Lower leg skin (tissue), 4 donors: ENCODE measurements at regions not wholly inside any gene's neighbourhood (a gene's known extent, or its start where the extent isn't known, plus 50 kb on each side); places are given as distances from the start of the nearest gene placed in this dataset.

Experiments used
- DNase-seq, 2 donors: peaks; one replicate each; pipeline ENCODE4 v3.0.0-alpha.2; 2019; ENCODE audit warnings: low spot score in 2 of 2
- H3K4me3 ChIP-seq: fragments of 200-600 bp; sonication (generic); 2 replicates; pipeline ENCODE4 v1.5.1; 2017; ENCODE audit warnings: mild to moderate bottlenecking, low read depth; ENCODE audit not compliant: poor library complexity, severe bottlenecking
- POLR2A ChIP-seq, 2 donors: fragments of 450-650 bp; IDR thresholded peaks; one replicate each; pipeline ENCODE4 v1.6.1; 2016 to 2017; ENCODE audit warnings: antibody characterized with exemption in 2 of 2, mild to moderate bottlenecking in 1 of 2, moderate library complexity in 1 of 2
- WGBS, 2 donors: methylation state at CpG; one replicate each; pipeline ENCODE4 v1.1.5; 2018; 5-methylcytosine and 5-hydroxymethylcytosine counted together
- intact Hi-C: fragments of 100-400 bp; cut with DNase I; formaldehyde crosslinking; loops from one replicate; pipeline ENCODE4 v1.15.0; 2023; ENCODE audit warnings: low total_unique reads
- TF ChIP-seq, protein P1 (sequence below), 3 donors: fragments of 450-650 bp; IDR thresholded peaks; one replicate each; pipeline ENCODE4 v1.5.1; 2016; ENCODE audit warnings: antibody characterized with exemption in 3 of 3, mild to moderate bottlenecking in 3 of 3, moderate library complexity in 2 of 3

DNA sequence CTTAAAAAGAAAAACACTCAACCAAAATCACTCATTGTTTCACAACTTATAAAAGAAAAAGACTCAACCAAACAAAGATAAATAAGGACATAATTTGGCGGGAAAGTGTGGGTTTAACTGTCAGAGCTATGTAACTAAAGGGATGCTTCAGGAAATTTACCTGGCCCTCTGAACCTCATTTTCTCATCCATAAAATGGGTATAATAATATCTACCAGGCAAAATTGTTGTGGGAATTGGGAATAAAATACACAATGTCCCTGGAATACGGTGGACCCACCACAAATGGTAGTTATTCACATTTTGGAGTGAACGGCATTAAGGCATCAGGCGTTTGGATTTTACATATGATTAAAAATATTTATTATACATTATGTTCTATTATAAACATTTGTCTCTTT lies 228.5 kb upstream of the ANKRD55 start:
- no peak for DNase-seq
- no peak for TF ChIP-seq POLR2A (IDR thresholded peaks at IDR 0.05)
- TF ChIP-seq, protein P1, sequence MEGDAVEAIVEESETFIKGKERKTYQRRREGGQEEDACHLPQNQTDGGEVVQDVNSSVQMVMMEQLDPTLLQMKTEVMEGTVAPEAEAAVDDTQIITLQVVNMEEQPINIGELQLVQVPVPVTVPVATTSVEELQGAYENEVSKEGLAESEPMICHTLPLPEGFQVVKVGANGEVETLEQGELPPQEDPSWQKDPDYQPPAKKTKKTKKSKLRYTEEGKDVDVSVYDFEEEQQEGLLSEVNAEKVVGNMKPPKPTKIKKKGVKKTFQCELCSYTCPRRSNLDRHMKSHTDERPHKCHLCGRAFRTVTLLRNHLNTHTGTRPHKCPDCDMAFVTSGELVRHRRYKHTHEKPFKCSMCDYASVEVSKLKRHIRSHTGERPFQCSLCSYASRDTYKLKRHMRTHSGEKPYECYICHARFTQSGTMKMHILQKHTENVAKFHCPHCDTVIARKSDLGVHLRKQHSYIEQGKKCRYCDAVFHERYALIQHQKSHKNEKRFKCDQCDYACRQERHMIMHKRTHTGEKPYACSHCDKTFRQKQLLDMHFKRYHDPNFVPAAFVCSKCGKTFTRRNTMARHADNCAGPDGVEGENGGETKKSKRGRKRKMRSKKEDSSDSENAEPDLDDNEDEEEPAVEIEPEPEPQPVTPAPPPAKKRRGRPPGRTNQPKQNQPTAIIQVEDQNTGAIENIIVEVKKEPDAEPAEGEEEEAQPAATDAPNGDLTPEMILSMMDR (IDR thresholded peaks at IDR 0.05): no peak
- intact Hi-C loops: no loop called here

GRCh38 chr5:56460681-56461191 lies 227.6 kb upstream of the ANKRD55 start:
- peak in 1 of 2 donors; percentile 11 for DNase-seq
- intact Hi-C loops: no loop called here
- WGBS, 2 donors: 29 to 36% methylated on average over 5 of the region's 5 CpGs
- H3K4me3 ChIP-seq: no peak overlapping the region
- TF ChIP-seq, protein P1 (IDR thresholded peaks at IDR 0.05): no peak
- no peak for TF ChIP-seq POLR2A (IDR thresholded peaks at IDR 0.05)

More for the DNA sequence above, 228.5 kb upstream of the ANKRD55 start:
- 85 to 98% methylated on average over 4 of the region's 4 CpGs for WGBS, 2 donors
- H3K4me3 ChIP-seq: no peak overlapping the region

DNA sequence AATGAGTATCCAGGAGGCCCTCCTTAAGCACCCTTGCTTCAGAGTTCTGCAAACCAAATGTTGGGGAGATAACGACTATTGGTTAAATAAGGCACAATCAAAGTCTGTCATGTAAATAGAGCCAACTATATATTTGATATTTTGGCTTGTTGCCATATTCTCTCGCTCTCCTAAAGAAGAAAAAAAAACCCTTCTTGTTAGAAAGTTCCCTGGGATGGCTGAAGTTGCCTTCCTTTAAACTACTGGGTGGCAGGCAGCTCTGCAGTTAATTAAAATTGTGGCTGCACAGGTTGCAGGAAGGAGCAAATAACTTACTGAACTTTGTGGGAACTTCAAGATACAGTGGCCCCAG lies 227.0 kb upstream of the ANKRD55 start:
- TF ChIP-seq, protein P1 (IDR thresholded peaks at IDR 0.05): no peak
- TF ChIP-seq POLR2A (IDR thresholded peaks at IDR 0.05): no peak
- DNase-seq: no peak
- no peak overlapping the region for H3K4me3 ChIP-seq
- intact Hi-C loops: no loop called here
- WGBS, 2 donors: 45% methylated on average over 2 of the region's 2 CpGs

GRCh38 chr5:56459394-56460194 lies 226.5 kb upstream of the ANKRD55 start:
- DNase-seq: no peak
- 61 to 62% methylated on average over 6 of the region's 6 CpGs for WGBS, 2 donors
- no peak overlapping the region for H3K4me3 ChIP-seq
- TF ChIP-seq POLR2A (IDR thresholded peaks at IDR 0.05): no peak
- TF ChIP-seq, protein P1 (IDR thresholded peaks at IDR 0.05): no peak
- intact Hi-C loops: no loop called here

DNA sequence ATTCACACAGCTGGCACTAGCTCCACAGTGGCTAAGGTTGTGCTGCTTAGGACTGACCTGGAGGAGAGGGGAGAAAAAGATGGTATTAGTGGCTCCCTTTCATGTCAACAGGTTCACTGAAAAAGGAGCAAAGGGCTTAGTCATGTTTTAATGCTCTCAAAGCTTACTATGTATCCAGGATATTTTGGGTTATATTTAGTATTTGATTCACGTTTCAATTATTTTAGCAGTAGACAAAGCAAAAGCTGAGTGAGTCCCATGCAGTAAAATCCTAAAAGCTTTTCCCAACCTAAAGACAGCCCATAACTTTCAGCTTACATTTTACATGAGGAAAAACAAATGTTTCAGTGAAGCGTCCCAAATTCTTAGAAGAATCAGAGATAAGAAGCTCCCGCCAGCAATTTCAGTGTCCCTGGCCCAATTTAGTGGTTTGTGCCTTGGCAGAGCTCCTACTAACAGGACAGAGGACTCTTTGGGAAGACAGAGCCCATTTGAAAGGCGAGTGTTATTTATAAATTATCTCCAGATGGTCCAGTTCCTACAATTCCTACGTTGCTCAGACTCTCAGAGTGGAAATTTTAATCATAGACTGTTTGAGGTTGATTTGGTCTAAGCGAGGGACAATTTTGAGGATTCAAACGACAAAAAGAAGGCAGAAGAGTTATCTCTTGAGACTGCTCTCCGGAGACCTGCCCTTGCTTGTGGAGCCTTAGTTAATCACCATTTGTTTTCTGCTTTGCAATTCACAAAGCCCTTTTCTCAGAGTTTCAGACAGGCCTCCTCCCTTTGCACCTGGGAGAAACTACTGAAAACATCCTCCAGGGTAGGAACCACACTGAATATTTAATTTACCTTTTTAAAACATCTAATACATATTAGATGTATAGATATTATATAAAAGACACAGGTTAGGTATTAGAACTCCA lies 225.0 kb upstream of the ANKRD55 start:
- intact Hi-C loops: no loop called here
- TF ChIP-seq POLR2A (IDR thresholded peaks at IDR 0.05): no peak
- TF ChIP-seq, protein P1 (IDR thresholded peaks at IDR 0.05): no peak
- H3K4me3 ChIP-seq: no peak overlapping the region
- WGBS, 2 donors: 38 to 48% methylated on average over 8 of the region's 8 CpGs
- DNase-seq: peak in 1 of 2 donors; percentile 46
